ENCODE measurements at regions not wholly inside any gene's neighbourhood (a gene's known extent, or its start where the extent isn't known, plus 50 kb on each side); places are given as distances from the start of the nearest gene placed in this dataset.

DNA sequence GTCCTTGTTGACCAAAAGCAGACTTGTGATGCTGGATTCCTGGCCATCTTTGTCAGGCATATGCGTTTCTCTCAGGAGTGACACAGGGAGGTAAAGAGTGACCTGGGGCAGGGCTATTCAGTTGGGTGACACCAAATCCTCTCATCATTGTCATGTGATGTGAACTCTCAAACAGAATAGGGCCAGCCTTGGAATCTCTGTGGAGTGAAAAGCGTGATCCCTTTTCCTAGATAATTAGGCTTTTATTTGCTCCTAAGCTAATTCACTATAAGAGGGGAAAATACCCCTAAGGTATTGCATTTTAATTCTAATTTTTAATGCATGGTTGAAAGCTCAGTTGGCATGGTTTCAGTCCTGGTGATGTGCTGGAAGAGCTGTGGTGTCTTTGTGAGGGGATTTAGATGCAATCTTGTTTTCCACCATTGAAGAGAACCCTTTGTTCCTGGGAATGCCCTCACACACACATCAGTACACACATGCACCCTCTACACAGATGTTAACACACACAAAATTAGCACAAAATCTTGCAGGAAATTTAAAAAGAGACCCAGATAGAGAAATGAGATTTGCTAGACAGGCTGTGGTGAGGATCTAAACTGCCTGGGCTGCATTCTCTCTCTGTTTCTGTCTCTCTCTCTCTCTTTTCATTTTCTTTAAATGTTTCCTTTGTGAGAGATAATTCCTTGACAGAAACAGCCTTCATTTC, 349.9 kb downstream of the TSN start:
- DNase-seq (ENCODE audit: low spot score) = no peak

DNA sequence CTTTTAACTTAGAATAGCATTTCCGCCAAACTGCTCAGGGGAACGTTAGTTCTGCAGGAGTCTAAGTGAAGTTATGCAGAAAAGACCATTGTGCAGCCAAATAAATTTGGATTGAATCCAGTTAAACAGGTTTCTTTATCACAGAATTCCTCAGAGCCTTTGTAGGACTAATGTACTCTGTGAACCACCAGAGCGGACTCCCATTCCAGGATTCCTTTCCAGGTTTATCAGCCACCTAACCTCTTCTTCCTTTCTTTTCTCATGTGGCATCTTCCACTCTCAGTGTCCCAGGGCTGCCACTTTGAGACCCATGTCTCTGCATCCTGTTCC, 350.4 kb downstream of the TSN start:
- no peak for DNase-seq (ENCODE audit: low spot score)

GRCh38 chr2:122108186-122108585, 352.7 kb downstream of the TSN start:
- no peak for DNase-seq (ENCODE audit: low spot score)

GRCh38 chr2:122112216-122113005, 357.0 kb downstream of the TSN start:
- no peak for DNase-seq (ENCODE audit: low spot score)

GRCh38 chr2:122114421-122114820, 359.0 kb downstream of the TSN start:
- DNase-seq (ENCODE audit: low spot score) = no peak

DNA sequence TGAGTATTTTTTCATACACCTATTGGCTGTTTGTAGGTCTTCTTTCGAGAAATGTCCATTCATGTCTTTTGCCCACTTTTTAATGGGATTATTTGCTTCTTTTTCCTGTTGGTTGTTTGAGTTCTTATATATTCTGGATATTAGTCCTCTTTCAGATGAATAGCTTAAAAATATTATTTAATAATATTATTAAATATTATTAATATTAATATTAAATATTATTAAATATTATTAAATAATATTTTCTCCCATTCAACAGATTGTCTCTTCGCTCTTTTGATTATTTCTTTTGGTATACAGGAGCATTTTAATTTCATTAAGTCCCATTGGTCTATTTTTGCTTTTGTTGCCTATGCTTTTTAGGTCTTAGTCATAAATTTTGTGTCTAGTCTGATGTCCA, 361.9 kb downstream of the TSN start:
- DNase-seq (ENCODE audit: low spot score) = no peak

- DNase-seq (ENCODE audit: low spot score) = no peak
Observed at GRCh38 chr2:122129399-122129798, 373.9 kb downstream of the TSN start.

DNA sequence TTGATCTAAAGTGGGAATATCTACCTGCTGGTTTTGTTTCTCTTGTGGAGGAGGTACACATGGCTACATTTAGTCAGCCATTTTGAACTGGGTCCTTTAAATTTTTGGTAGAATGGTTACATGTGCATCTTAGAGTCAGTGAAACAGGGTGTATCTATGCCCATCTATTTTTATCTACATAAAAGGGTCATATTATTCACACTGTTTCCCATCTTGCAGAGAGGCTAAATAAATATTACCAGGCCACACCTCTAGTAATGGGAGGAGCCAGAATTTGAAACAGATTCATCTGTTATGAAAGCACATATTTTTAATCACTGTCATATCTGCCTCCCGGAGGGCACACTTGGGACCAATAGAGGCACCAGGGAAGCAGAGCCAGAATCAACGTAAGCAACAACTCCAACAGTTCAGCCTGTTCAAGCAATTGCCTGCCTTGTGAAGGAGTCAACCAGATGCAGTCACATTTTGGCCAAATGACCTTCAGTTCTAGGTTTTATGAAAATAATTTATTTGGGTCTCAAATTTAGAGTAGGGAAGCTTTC, 376.8 kb downstream of the TSN start:
- no peak for DNase-seq (ENCODE audit: low spot score)

DNA sequence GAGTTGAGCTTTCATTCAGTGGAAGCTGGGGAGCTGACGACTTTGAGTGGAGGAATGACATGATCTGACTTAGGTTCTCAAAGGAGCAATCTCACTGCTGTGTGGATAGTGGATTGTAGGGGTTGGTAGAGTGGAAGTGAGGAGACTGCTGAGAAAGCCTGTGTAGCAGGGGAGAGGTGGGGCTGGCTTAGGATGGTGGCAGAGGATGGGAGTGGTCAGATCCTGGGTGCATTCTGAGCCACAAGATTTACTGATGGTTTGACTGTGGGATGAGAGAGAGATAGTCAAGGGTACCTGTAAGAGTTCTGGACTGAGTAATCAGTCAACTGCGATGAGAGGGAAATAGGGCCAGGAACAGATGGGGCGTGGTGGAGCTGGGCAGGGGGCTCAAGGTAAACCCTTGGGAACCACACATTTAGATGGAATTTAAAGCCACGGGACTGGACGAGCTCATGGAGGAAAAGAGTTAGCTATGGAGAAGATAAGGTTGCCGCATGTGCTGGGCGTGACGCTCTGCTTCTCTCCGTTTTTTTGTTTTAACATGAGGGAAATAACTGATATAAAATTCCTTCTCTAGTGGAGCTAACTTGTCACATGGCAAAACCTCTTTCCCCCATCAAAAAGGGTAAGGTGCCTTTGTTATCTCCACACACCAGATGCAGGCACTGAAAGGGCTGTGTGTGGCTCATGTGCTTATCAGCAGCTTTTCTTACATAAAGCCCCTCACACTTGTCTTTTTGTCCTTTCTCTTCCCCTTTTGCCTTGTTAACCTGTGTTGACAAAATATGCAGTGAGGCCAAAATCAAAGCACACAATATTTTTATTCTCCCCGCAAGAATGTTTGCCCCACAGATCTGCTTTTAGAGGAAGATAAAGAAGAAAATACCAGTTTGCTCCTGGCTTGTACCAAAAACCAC, 379.8 kb downstream of the TSN start:
- no peak for DNase-seq (ENCODE audit: low spot score)

- no peak for DNase-seq (ENCODE audit: low spot score)
Observed at GRCh38 chr2:122136056-122136455, 380.6 kb downstream of the TSN start.

DNA sequence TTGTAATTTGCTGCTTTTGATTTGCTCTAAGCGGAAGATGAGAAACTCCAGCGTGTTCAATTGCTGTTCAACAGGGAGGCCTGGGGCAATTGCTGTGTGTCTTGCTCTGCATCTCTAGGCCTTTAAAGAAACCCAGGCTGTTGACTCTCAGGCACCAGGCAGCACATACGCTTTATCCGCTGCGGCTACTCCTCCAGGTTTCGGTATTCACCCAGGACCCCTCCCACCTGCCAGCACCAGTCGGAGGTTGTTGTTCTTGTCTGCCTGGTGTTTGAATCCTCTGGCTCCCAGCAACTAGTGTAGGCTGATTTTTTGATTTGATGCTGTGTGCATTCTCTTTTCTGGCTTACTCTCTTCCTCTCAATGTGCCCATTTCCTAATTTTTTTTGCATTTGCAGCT, 383.1 kb downstream of the TSN start:
- DNase-seq (ENCODE audit: low spot score) = no peak

DNA sequence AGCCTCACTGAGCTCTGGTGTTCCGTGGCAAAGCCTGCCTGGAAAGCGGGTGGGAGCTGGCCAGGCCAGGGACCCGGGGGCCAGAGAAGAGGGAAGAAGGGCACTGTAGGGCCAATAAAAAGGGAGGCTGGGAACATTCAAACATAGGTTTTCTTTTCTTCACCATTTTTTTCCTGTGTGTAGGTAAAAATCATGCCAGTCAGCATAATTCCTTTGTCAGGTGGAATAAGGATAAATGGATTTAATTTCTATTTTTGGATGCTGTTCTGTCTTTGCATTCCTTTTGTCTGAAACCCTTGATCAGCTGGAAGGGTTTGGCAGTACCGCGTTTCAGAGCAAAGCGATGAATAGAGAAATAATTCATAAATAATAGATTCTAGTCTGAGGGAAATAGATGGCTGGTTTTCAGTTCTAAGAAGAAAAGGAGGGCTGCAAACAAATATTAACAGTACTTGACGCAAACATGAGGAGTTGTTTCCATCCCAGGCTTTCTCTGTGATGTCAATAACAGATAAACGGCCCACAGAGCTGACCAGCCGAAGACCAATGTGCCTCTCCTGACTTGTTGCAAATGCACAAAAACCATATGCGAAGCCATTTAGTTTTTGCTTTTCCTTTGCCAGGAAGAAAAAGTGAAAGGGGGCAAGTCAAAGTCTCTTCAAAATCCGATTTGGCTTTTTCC, 384.4 kb downstream of the TSN start:
- DNase-seq (ENCODE audit: low spot score) = no peak

DNA sequence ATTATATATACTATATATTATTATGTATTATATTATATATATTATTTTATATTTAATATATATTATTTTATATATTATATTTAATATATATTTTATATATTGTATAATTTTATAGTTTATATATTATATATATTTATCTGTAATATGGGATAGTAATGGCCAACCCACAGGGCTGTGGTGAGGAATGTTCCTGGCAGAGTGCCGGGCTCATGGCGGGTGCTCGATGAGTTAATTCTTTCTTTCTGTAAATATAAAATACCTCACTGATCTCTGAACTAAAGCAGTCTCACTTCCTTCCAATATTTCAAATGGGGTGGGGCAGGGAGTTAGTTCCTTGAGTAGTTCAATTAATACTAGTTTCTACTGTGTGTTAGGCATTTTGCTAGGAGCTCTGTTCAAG, 389.4 kb downstream of the TSN start:
- no peak for DNase-seq (ENCODE audit: low spot score)

DNA sequence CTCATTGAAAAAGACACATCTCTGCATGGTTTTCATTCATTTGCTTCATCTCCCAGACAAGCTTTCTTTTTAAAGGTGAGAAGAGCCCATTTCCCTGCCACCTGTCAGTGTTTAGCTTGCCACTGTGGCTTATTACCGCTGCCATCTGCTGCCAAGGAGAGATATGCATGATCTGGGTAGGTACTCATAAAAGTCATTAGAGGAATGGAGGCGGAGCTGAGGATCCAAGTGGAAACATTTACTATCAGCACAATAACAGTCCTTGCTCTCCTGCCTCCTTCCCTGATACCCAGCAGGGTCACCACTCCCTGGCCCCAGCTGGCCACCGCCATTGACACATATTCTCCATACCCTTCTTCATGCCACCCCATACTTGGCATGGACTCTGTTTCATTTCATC, 390.4 kb downstream of the TSN start:
- no peak for DNase-seq (ENCODE audit: low spot score)

DNA sequence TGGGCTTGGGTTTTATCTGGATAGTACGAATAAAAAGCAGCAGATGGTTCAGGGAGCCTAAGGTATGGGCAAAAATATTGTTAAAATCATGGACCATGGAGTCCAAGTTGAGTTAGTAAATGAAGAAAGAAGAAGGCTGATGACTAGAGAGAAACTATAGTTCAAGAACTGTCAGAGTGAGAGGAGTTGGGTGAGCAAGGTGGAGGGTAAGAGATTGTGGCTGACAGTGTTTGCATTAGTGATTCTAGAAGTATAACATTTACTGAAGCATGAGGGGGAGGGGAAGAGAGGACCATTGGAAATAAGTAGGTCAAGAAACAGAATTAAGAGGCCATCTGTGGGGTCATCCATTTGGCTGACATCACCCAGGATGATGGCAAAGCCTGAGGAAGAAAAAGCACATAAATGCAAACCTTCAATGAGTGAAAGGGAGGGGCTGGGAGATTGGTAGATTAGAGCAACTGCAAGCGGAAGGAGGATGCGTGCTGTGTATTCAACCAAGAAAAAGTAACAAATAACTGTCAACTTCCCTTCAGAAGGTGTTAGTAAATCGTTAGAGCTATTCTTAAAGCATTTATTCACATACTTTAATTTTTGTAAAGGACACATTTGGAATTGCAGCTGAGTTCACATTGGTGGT, 392.8 kb downstream of the TSN start:
- no peak for DNase-seq (ENCODE audit: low spot score)

- DNase-seq (ENCODE audit: low spot score) = no peak
Observed at GRCh38 chr2:122150524-122151280, 395.3 kb downstream of the TSN start.

DNA sequence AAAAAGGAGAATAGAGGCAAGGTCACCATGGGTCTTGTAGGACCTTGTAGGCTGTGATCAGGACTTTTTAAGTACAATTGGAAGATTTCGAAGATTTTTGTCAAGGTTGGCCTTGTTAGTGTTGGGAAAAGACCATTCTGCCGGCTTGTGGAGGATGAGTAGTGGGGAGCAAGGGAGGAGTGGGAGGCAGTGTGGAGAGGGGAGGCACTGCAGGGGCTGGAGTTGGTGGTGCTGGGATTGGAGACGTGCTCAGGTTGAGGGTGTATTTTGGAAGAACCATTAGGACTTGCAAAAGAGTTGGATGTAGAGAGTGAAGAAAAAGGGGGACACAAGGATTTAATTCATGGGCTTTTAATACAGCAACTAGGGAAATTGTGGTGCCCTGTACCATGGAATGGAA, 397.1 kb downstream of the TSN start:
- no peak for DNase-seq (ENCODE audit: low spot score)

DNA sequence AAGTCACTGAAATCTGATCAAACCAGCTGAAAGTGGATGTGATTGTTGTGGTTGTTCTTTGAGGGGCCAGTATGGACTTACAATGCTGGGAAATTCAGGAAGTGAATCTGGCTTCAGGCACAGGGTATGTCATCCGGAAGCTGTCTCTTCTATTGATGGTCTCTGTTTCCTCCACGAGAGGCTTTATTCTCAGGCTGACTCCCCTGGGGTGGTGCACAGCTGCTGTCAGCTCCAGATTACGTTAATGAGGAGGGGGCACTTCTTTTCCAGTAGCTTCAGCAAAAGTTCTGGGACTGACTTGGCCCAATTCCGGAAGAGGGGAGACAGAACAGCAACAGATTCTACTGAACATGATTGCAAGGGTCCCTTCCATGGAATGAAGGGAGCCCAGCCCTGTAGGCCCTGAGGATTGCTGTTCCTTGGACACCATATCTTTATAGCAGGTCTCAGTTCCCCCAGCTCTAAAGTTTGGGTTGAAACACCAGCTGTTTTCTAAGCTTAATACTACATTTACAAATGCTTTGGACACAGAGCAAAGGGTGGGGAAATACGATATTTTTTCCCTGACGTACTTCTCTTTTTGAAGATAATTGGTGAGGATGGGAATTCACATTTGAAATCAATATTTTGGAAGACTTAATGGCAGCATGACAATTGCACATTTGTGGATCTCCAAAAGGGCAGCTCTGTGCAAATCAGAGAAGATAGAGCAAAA, 400.9 kb downstream of the TSN start:
- no peak for DNase-seq (ENCODE audit: low spot score)

GRCh38 chr2:122157158-122157557, 401.7 kb downstream of the TSN start:
- DNase-seq (ENCODE audit: low spot score) = no peak

DNA sequence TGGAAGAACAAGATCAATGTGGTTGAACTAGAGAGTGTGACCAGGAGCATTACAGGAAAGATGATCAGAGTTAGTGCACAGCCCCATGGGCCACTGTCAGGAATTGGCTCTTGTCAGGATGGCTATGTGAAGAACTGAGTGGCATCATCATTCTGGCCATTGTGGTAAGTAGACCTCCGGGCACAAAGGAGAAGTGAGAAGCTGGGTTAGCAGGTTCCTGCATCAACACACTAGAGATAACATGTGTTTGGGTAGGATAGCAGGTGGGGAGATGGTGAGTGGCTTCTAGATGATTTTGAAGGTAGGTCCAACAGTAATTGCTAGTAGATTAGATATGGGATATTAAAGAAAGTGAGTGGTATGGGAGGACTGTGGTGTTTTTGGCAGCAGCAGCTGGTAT, 408.2 kb downstream of the TSN start:
- DNase-seq (ENCODE audit: low spot score) = no peak

All from ureter (tissue), 1 donor.